A673 (cell line): ENCODE measurements at regions not wholly inside any gene's neighbourhood (a gene's known extent, or its start where the extent isn't known, plus 50 kb on each side); places are given as distances from the start of the nearest gene placed in this dataset.

Source experiments
- BruUV-seq: library from RNA; stranded (reverse); fragments of 400-500 nt; replicated peaks from 2 replicates; lab custom pipeline; 2021; lab: Mats Ljungman, UMichigan
- CTCF ChIA-PET: fragments of 300-600 bp; sonication (Branson Sonifier 250); formaldehyde crosslinking; loops from one replicate; lab custom pipeline; 2022; ENCODE audit warnings: antibody characterized with exemption; lab: Charles Lee
- POLR2A ChIA-PET: fragments of 300-600 bp; sonication (Branson Sonifier 250); formaldehyde crosslinking; loops from one replicate; lab custom pipeline; 2022; ENCODE audit warnings: antibody characterized with exemption; ENCODE audit not compliant: low non-redundant PET; lab: Charles Lee
- DNase-seq: peaks from one replicate; pipeline ENCODE4 v3.0.0-alpha.2; 2015; ENCODE audit warnings: low spot score
- H3K27ac ChIP-seq: fragments of 200-600 bp; sonication (generic); 2 replicates; pipeline ENCODE4 v1.5.1; 2016; ENCODE audit warnings: mixed run types, low read depth, mild to moderate bottlenecking, mixed read lengths, antibody characterized with exemption, low read length; ENCODE audit not compliant: poor library complexity, severe bottlenecking
- H3K27me3 ChIP-seq: fragments of 200-600 bp; sonication (generic); replicated peaks from 2 replicates; pipeline ENCODE4 v1.6.1; 2017; ENCODE audit warnings: mixed run types, low read depth, mild to moderate bottlenecking, mixed read lengths, antibody characterized with exemption, low read length; ENCODE audit not compliant: insufficient read depth, poor library complexity
- H3K36me3 ChIP-seq: fragments of 200-600 bp; sonication (generic); 2 replicates; pipeline ENCODE4 v1.6.1; 2016; ENCODE audit warnings: mixed run types, mild to moderate bottlenecking, mixed read lengths, antibody characterized with exemption, low read length; ENCODE audit not compliant: insufficient read depth, poor library complexity, severe bottlenecking
- H3K4me1 ChIP-seq: fragments of 200-600 bp; sonication (generic); 2 replicates; pipeline ENCODE4 v1.6.1; 2017; ENCODE audit warnings: mixed run types, mild to moderate bottlenecking, mixed read lengths, antibody characterized with exemption, low read length; ENCODE audit not compliant: insufficient read depth, poor library complexity, severe bottlenecking
- H3K4me3 ChIP-seq: fragments of 200-600 bp; sonication (generic); 2 replicates; pipeline ENCODE4 v1.5.1; 2016; ENCODE audit warnings: low read depth, mixed run types, mild to moderate bottlenecking, mixed read lengths, low read length; ENCODE audit not compliant: poor library complexity, severe bottlenecking
- H3K9me3 ChIP-seq: fragments of 200-600 bp; sonication (generic); 2 replicates; pipeline ENCODE4 v1.6.1; 2016; ENCODE audit warnings: mixed run types, low read depth, mild to moderate bottlenecking, mixed read lengths, antibody characterized with exemption, low read length; ENCODE audit not compliant: poor library complexity, severe bottlenecking
- CTCF ChIP-seq: fragments of 300-800, 200-600 bp; sonication (generic); conservative IDR thresholded peaks from 2 replicates; pipeline ENCODE4 v1.5.1; 2017; ENCODE audit warnings: low read depth, mild to moderate bottlenecking, antibody characterized with exemption, low read length, moderate library complexity, mixed read lengths
- EZH2 ChIP-seq: fragments of 200-600 bp; sonication (generic); IDR thresholded peaks from 2 replicates; pipeline ENCODE4 v1.6.1; 2017; ENCODE audit warnings: borderline replicate concordance, low read depth, mild to moderate bottlenecking, mixed read lengths, antibody characterized with exemption, low read length; ENCODE audit not compliant: poor library complexity, severe bottlenecking
- intact Hi-C: fragments of 100-400 bp; cut with micrococcal nuclease; formaldehyde crosslinking; loops from one replicate; pipeline ENCODE4 v1.10.0; 2022; ENCODE audit not compliant: unreplicated experiment

- intact Hi-C loops, result no loop called here
- Histone ChIP-seq H3K4me1 (no peaks in the 10 kb centered on the region), H3K9me3 (no peaks in the 10 kb centered on the region), H3K27ac (no peak overlapping the region), H3K36me3 (no peaks in the 10 kb centered on the region), H3K4me3 (no peak overlapping the region), H3K27me3 (no peaks in the 10 kb centered on the region)
- CTCF ChIA-PET, result no interaction called here
- no TSS peak for BruUV-seq
- POLR2A ChIA-PET, result no interaction called here
- DNase-seq, result no peak
- no peak for TF ChIP-seq EZH2
These were observed 2111.3 kb downstream of the MAT2B start for GRCh38 chr5:165616490-165617405.

DNA sequence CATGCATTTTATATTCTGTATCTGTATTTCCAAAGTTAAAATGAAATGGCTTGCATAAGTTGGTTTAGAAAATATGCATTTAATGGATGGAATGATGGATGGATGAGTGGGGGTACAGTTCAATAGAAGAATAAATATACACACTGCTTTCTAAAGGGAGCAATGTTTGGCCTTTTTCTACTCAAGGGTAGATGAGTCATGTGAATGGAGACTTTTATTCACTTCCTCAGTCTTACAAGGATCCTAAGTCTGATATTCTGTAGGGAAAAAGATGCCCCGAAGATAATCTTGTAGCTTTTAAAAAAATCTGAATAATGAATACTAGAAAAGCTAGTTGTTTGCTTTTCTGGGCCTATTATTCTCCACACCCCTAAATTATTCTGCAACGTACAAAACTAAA is 2112.1 kb downstream of the MAT2B start:
- no TSS peak for BruUV-seq
- intact Hi-C loops, result no loop called here
- no peaks in the 10 kb centered on the region for H3K36me3 ChIP-seq
- H3K4me3 ChIP-seq, result no peak overlapping the region
- DNase-seq, result no peak
- H3K9me3 ChIP-seq, result no peaks in the 10 kb centered on the region
- ChIA-PET CTCF (no interaction called here), POLR2A (no interaction called here)
- H3K27me3 ChIP-seq, result no peaks in the 10 kb centered on the region
- TF ChIP-seq EZH2 (no peak), CTCF (no peak)
- no peaks in the 10 kb centered on the region for H3K4me1 ChIP-seq
- H3K27ac ChIP-seq, result no peak overlapping the region

GRCh38 chr5:165620394-165620793 is 2115.0 kb downstream of the MAT2B start:
- Histone ChIP-seq H3K36me3 (no peaks in the 10 kb centered on the region), H3K4me3 (no peak overlapping the region), H3K27ac (no peak overlapping the region), H3K4me1 (no peaks in the 10 kb centered on the region), H3K27me3 (no peaks in the 10 kb centered on the region), H3K9me3 (no peaks in the 10 kb centered on the region)
- BruUV-seq, result no TSS peak
- intact Hi-C loops, result no loop called here
- POLR2A ChIA-PET, result no interaction called here
- no peak for TF ChIP-seq CTCF
- TF ChIP-seq EZH2, result no peak
- CTCF ChIA-PET, result no interaction called here
- DNase-seq, result no peak
